Activated CD8-positive, alpha-beta T cell treated with anti-CD3 and anti-CD28 coated beads, Interleukin-2, amount 10 ng/mL, durations not matched to agents 7 days and 5 days (primary cell): ENCODE measurements at regions not wholly inside any gene's neighbourhood (a gene's known extent, or its start where the extent isn't known, plus 50 kb on each side); places are given as distances from the start of the nearest gene placed in this dataset.
"Not testable (repeated sequence)": the region's sequence is repeated elsewhere in the genome, so short reads cannot be mapped to it uniquely, and the experiment has no call there.

Experiments
- ATAC-seq: fragments of 150-1000 bp; cut with Tn5 transposase; one replicate; pipeline ENCODE4 v1.10.0; 2021; ENCODE audit warnings: moderate library complexity
- CTCF ChIA-PET: fragments of 350-600 bp; sonication (Branson Sonifier 250); formaldehyde crosslinking; loops from one replicate; lab custom pipeline; 2021; ENCODE audit warnings: antibody characterized with exemption; lab: Charles Lee
- POLR2A ChIA-PET: fragments of 350-600 bp; sonication (Branson Sonifier 250); formaldehyde crosslinking; loops from one replicate; lab custom pipeline; 2021; ENCODE audit warnings: antibody characterized with exemption; lab: Charles Lee
- DNase-seq: peaks from one replicate; pipeline ENCODE4 v3.0.0-alpha.2; 2020
- H3K27ac Mint-ChIP-seq: one replicate; pipeline ENCODE4 v1.8.0; 2021; ENCODE audit warnings: mild to moderate bottlenecking, mixed read lengths
- H3K27me3 Mint-ChIP-seq: one replicate; pipeline ENCODE4 v1.8.0; 2021; ENCODE audit warnings: low read depth, mixed read lengths
- H3K36me3 Mint-ChIP-seq: one replicate; pipeline ENCODE4 v1.8.0; 2021; ENCODE audit warnings: low read depth, mixed read lengths
- H3K4me1 Mint-ChIP-seq: one replicate; pipeline ENCODE4 v1.8.0; 2021; ENCODE audit warnings: low read depth, mixed read lengths
- H3K4me3 Mint-ChIP-seq: one replicate; pipeline ENCODE4 v1.8.0; 2021; ENCODE audit warnings: mild to moderate bottlenecking, mixed read lengths
- H3K9me3 Mint-ChIP-seq: one replicate; pipeline ENCODE4 v1.8.0; 2022; ENCODE audit warnings: mixed read lengths; ENCODE audit not compliant: insufficient read depth

GRCh38 chr9:26682796-26683496, 209.7 kb downstream of the CAAP1 start:
- no peak for DNase-seq
- Mint-ChIP-seq H3K27ac (no peak overlapping the region), H3K27me3 (peaks cover 1% of the 10 kb centered on the region), H3K4me1 (no peaks in the 10 kb centered on the region), H3K4me3 (no peak overlapping the region), H3K9me3 (no peaks in the 10 kb centered on the region), H3K36me3 (no peaks in the 10 kb centered on the region)
- ATAC-seq: no peak
- POLR2A ChIA-PET: no interaction called here
- CTCF ChIA-PET: no interaction called here

GRCh38 chr9:26682041-26682440, 210.6 kb downstream of the CAAP1 start:
- CTCF ChIA-PET: no interaction called here

GRCh38 chr9:26677965-26678706, 214.5 kb downstream of the CAAP1 start:
- CTCF ChIA-PET: no interaction called here
- peaks cover 1% of the 10 kb centered on the region for H3K27me3 Mint-ChIP-seq

More at GRCh38 chr9:26682041-26682440, 210.6 kb downstream of the CAAP1 start:
- Mint-ChIP-seq H3K9me3 (no peaks in the 10 kb centered on the region), H3K4me1 (no peaks in the 10 kb centered on the region), H3K36me3 (no peaks in the 10 kb centered on the region), H3K4me3 (no peak overlapping the region), H3K27me3 (peaks cover 1% of the 10 kb centered on the region), H3K27ac (no peak overlapping the region)
- DNase-seq (no peak), ATAC-seq (no peak)
- POLR2A ChIA-PET: no interaction called here

GRCh38 chr9:26675035-26675434, 217.6 kb downstream of the CAAP1 start:
- no peak for DNase-seq
- H3K27me3 Mint-ChIP-seq: peaks cover 1% of the 10 kb centered on the region
- ChIA-PET CTCF (no interaction called here), POLR2A (no interaction called here)
- H3K9me3 Mint-ChIP-seq: no peaks in the 10 kb centered on the region
- H3K27ac Mint-ChIP-seq: no peak overlapping the region
- H3K36me3 Mint-ChIP-seq: no peaks in the 10 kb centered on the region
- no peaks in the 10 kb centered on the region for H3K4me1 Mint-ChIP-seq
- no peak for ATAC-seq
- H3K4me3 Mint-ChIP-seq: no peak overlapping the region

More at GRCh38 chr9:26677965-26678706, 214.5 kb downstream of the CAAP1 start:
- Mint-ChIP-seq H3K27ac (no peak overlapping the region), H3K9me3 (no peaks in the 10 kb centered on the region), H3K4me1 (no peaks in the 10 kb centered on the region), H3K4me3 (no peak overlapping the region), H3K36me3 (no peaks in the 10 kb centered on the region)
- DNase-seq: no peak
- no peak for ATAC-seq
- POLR2A ChIA-PET: no interaction called here

- no peaks in the 10 kb centered on the region for H3K27me3 Mint-ChIP-seq
- no peak overlapping the region for H3K27ac Mint-ChIP-seq
- ATAC-seq (no peak), DNase-seq (no peak)
- no peaks in the 10 kb centered on the region for H3K4me1 Mint-ChIP-seq
- H3K4me3 Mint-ChIP-seq: no peak overlapping the region
- H3K9me3 Mint-ChIP-seq: no peaks in the 10 kb centered on the region
- no peaks in the 10 kb centered on the region for H3K36me3 Mint-ChIP-seq
- POLR2A ChIA-PET: no interaction called here
- CTCF ChIA-PET: no interaction called here
Measured at GRCh38 chr9:26673261-26673660, 219.3 kb downstream of the CAAP1 start.

GRCh38 chr9:26669701-26670670, 222.6 kb downstream of the CAAP1 start:
- no peaks in the 10 kb centered on the region for H3K27me3 Mint-ChIP-seq
- ChIA-PET CTCF (no interaction called here), POLR2A (no interaction called here)
- DNase-seq (no peak), ATAC-seq (no peak)
- H3K27ac Mint-ChIP-seq: no peak overlapping the region
- no peaks in the 10 kb centered on the region for H3K9me3 Mint-ChIP-seq
- no peak overlapping the region for H3K4me3 Mint-ChIP-seq
- H3K4me1 Mint-ChIP-seq: no peaks in the 10 kb centered on the region
- H3K36me3 Mint-ChIP-seq: no peaks in the 10 kb centered on the region

GRCh38 chr9:26667882-26668281, 224.7 kb downstream of the CAAP1 start:
- H3K9me3 Mint-ChIP-seq: no peaks in the 10 kb centered on the region
- no peak overlapping the region for H3K27ac Mint-ChIP-seq
- no peak for ATAC-seq
- ChIA-PET POLR2A (interaction anchor here (0.6 kb wide), 1 partner anchor 99 kb away, joined by 3 read pairs; no protein-coding TSS in a partner anchor), CTCF (no interaction called here)
- H3K27me3 Mint-ChIP-seq: no peaks in the 10 kb centered on the region
- no peak for DNase-seq
- H3K4me1 Mint-ChIP-seq: no peaks in the 10 kb centered on the region
- no peaks in the 10 kb centered on the region for H3K36me3 Mint-ChIP-seq
- no peak overlapping the region for H3K4me3 Mint-ChIP-seq

- ChIA-PET CTCF (no interaction called here), POLR2A (no interaction called here)
- DNase-seq: no peak
- Mint-ChIP-seq H3K27me3 (no peaks in the 10 kb centered on the region), H3K36me3 (no peaks in the 10 kb centered on the region), H3K9me3 (no peaks in the 10 kb centered on the region), H3K4me1 (no peaks in the 10 kb centered on the region), H3K4me3 (no peak overlapping the region), H3K27ac (no peak overlapping the region)
- no peak for ATAC-seq
Measured at GRCh38 chr9:26665666-26666065, 226.9 kb downstream of the CAAP1 start.

GRCh38 chr9:26664087-26664773, 228.4 kb downstream of the CAAP1 start:
- H3K36me3 Mint-ChIP-seq, H3K4me3 Mint-ChIP-seq, CTCF ChIA-PET, H3K27me3 Mint-ChIP-seq, H3K27ac Mint-ChIP-seq, DNase-seq, ATAC-seq, POLR2A ChIA-PET, H3K4me1 Mint-ChIP-seq, H3K9me3 Mint-ChIP-seq: not testable (repeated sequence)

GRCh38 chr9:26662476-26662875, 230.1 kb downstream of the CAAP1 start:
- ChIA-PET CTCF (no interaction called here), POLR2A (no interaction called here)
- DNase-seq (no peak), ATAC-seq (no peak)
- H3K9me3 Mint-ChIP-seq: no peaks in the 10 kb centered on the region
- H3K27ac Mint-ChIP-seq: no peak overlapping the region
- no peaks in the 10 kb centered on the region for H3K36me3 Mint-ChIP-seq
- no peaks in the 10 kb centered on the region for H3K4me1 Mint-ChIP-seq
- H3K27me3 Mint-ChIP-seq: no peaks in the 10 kb centered on the region
- no peak overlapping the region for H3K4me3 Mint-ChIP-seq

GRCh38 chr9:26658476-26658875, 234.1 kb downstream of the CAAP1 start:
- Mint-ChIP-seq H3K27ac (no peak overlapping the region), H3K9me3 (no peaks in the 10 kb centered on the region), H3K4me1 (no peaks in the 10 kb centered on the region), H3K27me3 (no peaks in the 10 kb centered on the region), H3K36me3 (no peaks in the 10 kb centered on the region), H3K4me3 (no peak overlapping the region)
- ATAC-seq: no peak
- POLR2A ChIA-PET: no interaction called here
- DNase-seq: no peak
- CTCF ChIA-PET: no interaction called here
